PFSK-1 (cell line): ENCODE measurements at regions not wholly inside any gene's neighbourhood (a gene's known extent, or its start where the extent isn't known, plus 50 kb on each side); places are given as distances from the start of the nearest gene placed in this dataset.

Experiments used
- FOXP2 ChIP-seq: optimal IDR thresholded peaks from 2 replicates; pipeline ENCODE3; 2011; ENCODE audit warnings: borderline replicate concordance, control low read depth, inconsistent platforms; ENCODE audit not compliant: insufficient read depth; ENCODE audit errors: extremely low read length, extremely low read depth
- POLR2AphosphoS5 ChIP-seq: IDR thresholded peaks from 2 replicates; pipeline ENCODE4 v1.6.1; 2012; ENCODE audit warnings: low read depth, mild to moderate bottlenecking, control low read depth, low read length, moderate library complexity
- REST ChIP-seq, 2 experiments: IDR thresholded peaks; 2 replicates each; pipeline versions ENCODE4 v1.6.1 to v1.8.0; 2011 to 2012; ENCODE audit warnings: low read depth in 2 of 2, low read length in 2 of 2, control low read depth in 1 of 2, inconsistent platforms in 1 of 2, mild to moderate bottlenecking in 1 of 2, moderate library complexity in 1 of 2; ENCODE audit not compliant: insufficient read depth in 1 of 2
- SIN3A ChIP-seq: IDR thresholded peaks from 2 replicates; pipeline ENCODE4 v1.6.1; 2012; ENCODE audit warnings: mild to moderate bottlenecking, low read length, moderate library complexity, borderline replicate concordance; ENCODE audit not compliant: insufficient read depth
- TAF1 ChIP-seq: IDR thresholded peaks from 2 replicates; pipeline ENCODE4 v1.6.1; 2012; ENCODE audit warnings: low read length, control low read depth, borderline replicate concordance; ENCODE audit not compliant: insufficient read depth

GRCh38 chr10:10223131-10223530, 794.5 kb upstream of the CELF2 start:
- TF ChIP-seq REST (IDR thresholded peaks at IDR 0.05; ENCODE audit: insufficient read depth in 1 of 2, low read depth in 2 of 2, low read length in 2 of 2) (no peak), FOXP2 (no peak), SIN3A (no peak), TAF1 (no peak), POLR2AphosphoS5 (no peak)

DNA sequence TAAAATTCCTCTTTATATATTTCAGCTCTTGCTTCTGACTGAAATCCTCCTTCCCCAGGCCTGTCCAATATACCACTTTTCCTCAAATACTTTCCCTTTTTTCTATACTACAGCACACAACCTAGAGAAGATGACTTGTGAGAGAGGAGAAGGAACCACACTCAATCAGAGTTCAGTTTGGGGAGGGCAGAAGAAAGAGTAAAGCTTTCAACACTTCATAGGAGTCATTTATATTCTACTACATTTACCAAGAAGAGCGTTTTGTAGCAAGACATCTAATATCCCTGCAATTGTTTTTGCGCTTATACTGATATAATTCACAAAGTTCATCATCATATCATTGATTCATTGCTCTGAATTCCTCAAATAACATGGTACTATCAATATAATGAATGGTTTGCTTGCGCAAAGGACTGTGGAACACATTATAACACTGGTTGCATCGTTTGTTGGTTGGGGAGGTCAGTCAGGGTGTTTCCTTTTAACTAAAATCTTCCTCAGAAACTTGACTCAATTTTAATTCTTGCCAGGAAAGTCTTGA, 792.5 kb upstream of the CELF2 start:
- no peak for TF ChIP-seq POLR2AphosphoS5
- TF ChIP-seq TAF1, result no peak
- TF ChIP-seq FOXP2, result no peak
- no peak for TF ChIP-seq SIN3A
- no peak for TF ChIP-seq REST (IDR thresholded peaks at IDR 0.05; ENCODE audit: insufficient read depth in 1 of 2, low read depth in 2 of 2, low read length in 2 of 2)

GRCh38 chr10:10233229-10233628, 784.4 kb upstream of the CELF2 start:
- no peak for TF ChIP-seq TAF1
- no peak for TF ChIP-seq SIN3A
- TF ChIP-seq REST (IDR thresholded peaks at IDR 0.05; ENCODE audit: insufficient read depth in 1 of 2, low read depth in 2 of 2, low read length in 2 of 2), result no peak
- TF ChIP-seq POLR2AphosphoS5, result no peak
- TF ChIP-seq FOXP2, result no peak

GRCh38 chr10:10235003-10235402, 782.7 kb upstream of the CELF2 start:
- TF ChIP-seq TAF1, result no peak
- no peak for TF ChIP-seq FOXP2
- no peak for TF ChIP-seq SIN3A
- TF ChIP-seq REST (IDR thresholded peaks at IDR 0.05; ENCODE audit: insufficient read depth in 1 of 2, low read depth in 2 of 2, low read length in 2 of 2), result no peak
- TF ChIP-seq POLR2AphosphoS5, result no peak

GRCh38 chr10:10247585-10247984, 770.1 kb upstream of the CELF2 start:
- no peak for TF ChIP-seq FOXP2
- TF ChIP-seq SIN3A, result no peak
- TF ChIP-seq REST (IDR thresholded peaks at IDR 0.05; ENCODE audit: insufficient read depth in 1 of 2, low read depth in 2 of 2, low read length in 2 of 2), result no peak
- no peak for TF ChIP-seq TAF1
- TF ChIP-seq POLR2AphosphoS5, result no peak
